ENCODE measurements at regions not wholly inside any gene's neighbourhood (a gene's known extent, or its start where the extent isn't known, plus 50 kb on each side); places are given as distances from the start of the nearest gene placed in this dataset.
"Not testable (repeated sequence)": the region's sequence is repeated elsewhere in the genome, so short reads cannot be mapped to it uniquely, and the experiment has no call there.

DNA sequence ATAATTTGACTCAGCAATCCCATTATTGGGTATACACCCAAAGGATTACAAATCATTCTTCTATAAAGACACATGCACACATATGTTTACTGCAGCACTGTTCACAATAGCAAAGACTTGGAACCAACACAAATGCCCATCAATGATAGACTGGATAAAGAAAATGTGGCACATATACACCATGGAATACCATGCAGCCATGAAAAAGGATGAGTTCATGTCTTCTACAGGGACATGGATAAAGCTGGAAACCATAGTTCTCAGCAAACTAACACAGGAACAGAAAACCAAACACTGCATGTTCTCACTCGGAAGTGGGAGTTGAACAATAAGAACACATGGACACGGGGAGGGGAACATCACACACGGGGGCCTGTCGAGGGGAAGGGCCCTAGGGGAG lies 66.3 kb upstream of the SLC35F3 start:
- TF ChIP-seq MYC (IDR thresholded peaks at IDR 0.05; ENCODE audit: borderline replicate concordance, low read length); CHD2 (IDR thresholded peaks at IDR 0.05; ENCODE audit: low read length, partially characterized antibody); POLR2A (IDR thresholded peaks at IDR 0.05; ENCODE audit: low read length); MAFK (IDR thresholded peaks at IDR 0.05; ENCODE audit: partially characterized antibody); GATA3 (IDR thresholded peaks at IDR 0.05; ENCODE audit: borderline replicate concordance); KDM1A (IDR thresholded peaks at IDR 0.05; ENCODE audit: low read depth); EP300 (IDR thresholded peaks at IDR 0.05); HOXB5 (CRISPR knock-in tag; IDR thresholded peaks at IDR 0.05); CHD4 (IDR thresholded peaks at IDR 0.05; ENCODE audit: borderline replicate concordance); ESRRA (IDR thresholded peaks at IDR 0.05; ENCODE audit: borderline replicate concordance, low read length); RFX5 (IDR thresholded peaks at IDR 0.05); SREBF2 (IDR thresholded peaks at IDR 0.05): not testable (repeated sequence)
- TF ChIP-seq, protein P1, sequence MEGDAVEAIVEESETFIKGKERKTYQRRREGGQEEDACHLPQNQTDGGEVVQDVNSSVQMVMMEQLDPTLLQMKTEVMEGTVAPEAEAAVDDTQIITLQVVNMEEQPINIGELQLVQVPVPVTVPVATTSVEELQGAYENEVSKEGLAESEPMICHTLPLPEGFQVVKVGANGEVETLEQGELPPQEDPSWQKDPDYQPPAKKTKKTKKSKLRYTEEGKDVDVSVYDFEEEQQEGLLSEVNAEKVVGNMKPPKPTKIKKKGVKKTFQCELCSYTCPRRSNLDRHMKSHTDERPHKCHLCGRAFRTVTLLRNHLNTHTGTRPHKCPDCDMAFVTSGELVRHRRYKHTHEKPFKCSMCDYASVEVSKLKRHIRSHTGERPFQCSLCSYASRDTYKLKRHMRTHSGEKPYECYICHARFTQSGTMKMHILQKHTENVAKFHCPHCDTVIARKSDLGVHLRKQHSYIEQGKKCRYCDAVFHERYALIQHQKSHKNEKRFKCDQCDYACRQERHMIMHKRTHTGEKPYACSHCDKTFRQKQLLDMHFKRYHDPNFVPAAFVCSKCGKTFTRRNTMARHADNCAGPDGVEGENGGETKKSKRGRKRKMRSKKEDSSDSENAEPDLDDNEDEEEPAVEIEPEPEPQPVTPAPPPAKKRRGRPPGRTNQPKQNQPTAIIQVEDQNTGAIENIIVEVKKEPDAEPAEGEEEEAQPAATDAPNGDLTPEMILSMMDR (IDR thresholded peaks at IDR 0.05), result not testable (repeated sequence)
- TF ChIP-seq, protein P2, sequence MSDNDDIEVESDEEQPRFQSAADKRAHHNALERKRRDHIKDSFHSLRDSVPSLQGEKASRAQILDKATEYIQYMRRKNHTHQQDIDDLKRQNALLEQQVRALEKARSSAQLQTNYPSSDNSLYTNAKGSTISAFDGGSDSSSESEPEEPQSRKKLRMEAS (IDR thresholded peaks at IDR 0.05), result not testable (repeated sequence)

All from A549 (cell line).